Neural progenitor cell (in vitro differentiated cells): ENCODE measurements at regions not wholly inside any gene's neighbourhood (a gene's known extent, or its start where the extent isn't known, plus 50 kb on each side); places are given as distances from the start of the nearest gene placed in this dataset.

Experiments
- CTCF ChIP-seq: fragments of 200-600 bp; sonication (generic); IDR thresholded peaks from 2 replicates; pipeline ENCODE4 v1.5.1; 2017; ENCODE audit warnings: antibody characterized with exemption, mild to moderate bottlenecking
- EZH2 ChIP-seq: fragments of 200-600 bp; sonication (generic); IDR thresholded peaks from 2 replicates; pipeline ENCODE4 v1.6.1; 2017; ENCODE audit warnings: antibody characterized with exemption, mild to moderate bottlenecking, moderate library complexity
- EZH2phosphoT487 ChIP-seq: fragments of 200-600 bp; sonication (generic); IDR thresholded peaks from 2 replicates; pipeline ENCODE4 v1.6.1; 2017; ENCODE audit warnings: antibody characterized with exemption

GRCh38 chr9:120310035-120310434 is 269.9 kb downstream of the CDK5RAP2 start:
- TF ChIP-seq CTCF (no peak), EZH2phosphoT487 (no peak), EZH2 (no peak)
